Large intestine (tissue), 3 donors: ENCODE measurements at regions not wholly inside any gene's neighbourhood (a gene's known extent, or its start where the extent isn't known, plus 50 kb on each side); places are given as distances from the start of the nearest gene placed in this dataset.
"Not testable (repeated sequence)": the region's sequence is repeated elsewhere in the genome, so short reads cannot be mapped to it uniquely, and the experiment has no call there.

Source experiments
- DNase-seq, 2 donors: peaks; one replicate each; pipeline versions ENCODE4 v3.0.0 to v3.0.0-alpha.2; 2013
- H3K27ac ChIP-seq: one replicate; pipeline ENCODE4 v1.5.1; 2013; ENCODE audit warnings: low read length
- H3K27me3 ChIP-seq: 2 replicates; pipeline ENCODE4 v1.6.1; 2013; ENCODE audit warnings: low read length; ENCODE audit not compliant: control insufficient read depth, insufficient read depth
- H3K36me3 ChIP-seq: 2 replicates; pipeline ENCODE4 v1.6.1; 2013; ENCODE audit warnings: low read length; ENCODE audit not compliant: control insufficient read depth, insufficient read depth
- H3K4me1 ChIP-seq: one replicate; pipeline ENCODE4 v1.6.1; 2013; ENCODE audit warnings: low read length; ENCODE audit not compliant: control insufficient read depth, insufficient read depth
- H3K4me3 ChIP-seq: one replicate; pipeline ENCODE4 v1.5.1; 2013; ENCODE audit warnings: low read length
- H3K9me3 ChIP-seq: one replicate; pipeline ENCODE4 v1.6.1; 2013; ENCODE audit warnings: mild to moderate bottlenecking, low read depth, low read length, moderate library complexity; ENCODE audit not compliant: control insufficient read depth
- WGBS: methylation state at CpG from one replicate; pipeline ENCODE4 v1.1.5; 2013; ENCODE audit warnings: low lambda C conversion rate; ENCODE audit not compliant: insufficient coverage; 5-methylcytosine and 5-hydroxymethylcytosine counted together

- H3K27me3 ChIP-seq, H3K9me3 ChIP-seq, H3K4me3 ChIP-seq, DNase-seq, H3K36me3 ChIP-seq, H3K27ac ChIP-seq, H3K4me1 ChIP-seq: not testable (repeated sequence)
- WGBS = no CpG with 5 or more reads among the region's 8 CpGs
Observed at GRCh38 chr2:87518547-87518946, 229.3 kb upstream of the PLGLB2 start.

- DNase-seq, H3K36me3 ChIP-seq, H3K9me3 ChIP-seq, H3K27ac ChIP-seq, H3K4me1 ChIP-seq, H3K4me3 ChIP-seq, H3K27me3 ChIP-seq: not testable (repeated sequence)
- no CpG with 5 or more reads among the region's 8 CpGs for WGBS
Observed at GRCh38 chr2:87519158-87520011, 228.5 kb upstream of the PLGLB2 start.

GRCh38 chr2:87521057-87521456 lies 226.8 kb upstream of the PLGLB2 start:
- H3K27ac ChIP-seq, H3K36me3 ChIP-seq, H3K27me3 ChIP-seq, H3K9me3 ChIP-seq, H3K4me3 ChIP-seq, DNase-seq, H3K4me1 ChIP-seq: not testable (repeated sequence)
- WGBS = no CpG with 5 or more reads among the region's 10 CpGs

- not testable (repeated sequence) for H3K27me3 ChIP-seq, H3K4me1 ChIP-seq, H3K27ac ChIP-seq, H3K4me3 ChIP-seq, H3K36me3 ChIP-seq, H3K9me3 ChIP-seq, DNase-seq
- WGBS = no CpG with 5 or more reads among the region's 7 CpGs
Observed at GRCh38 chr2:87521489-87521888, 226.4 kb upstream of the PLGLB2 start.

- not testable (repeated sequence) for H3K9me3 ChIP-seq, H3K27ac ChIP-seq, H3K4me3 ChIP-seq, H3K36me3 ChIP-seq, H3K27me3 ChIP-seq, H3K4me1 ChIP-seq, DNase-seq
- no CpG with 5 or more reads among the region's 5 CpGs for WGBS
Observed at GRCh38 chr2:87524619-87525188, 223.2 kb upstream of the PLGLB2 start.

GRCh38 chr2:87525497-87525991 lies 222.3 kb upstream of the PLGLB2 start:
- H3K9me3 ChIP-seq, H3K4me3 ChIP-seq, H3K36me3 ChIP-seq, H3K4me1 ChIP-seq, H3K27ac ChIP-seq, H3K27me3 ChIP-seq, DNase-seq: not testable (repeated sequence)
- WGBS = no CpG with 5 or more reads among the region's 5 CpGs

GRCh38 chr2:87526258-87526657 lies 221.6 kb upstream of the PLGLB2 start:
- H3K4me3 ChIP-seq, H3K27ac ChIP-seq, DNase-seq, H3K36me3 ChIP-seq, H3K27me3 ChIP-seq, H3K9me3 ChIP-seq, H3K4me1 ChIP-seq: not testable (repeated sequence)
- no CpG with 5 or more reads among the region's 5 CpGs for WGBS

GRCh38 chr2:87531968-87532715 lies 215.7 kb upstream of the PLGLB2 start:
- H3K9me3 ChIP-seq, H3K27me3 ChIP-seq, H3K4me1 ChIP-seq, H3K27ac ChIP-seq, DNase-seq, H3K36me3 ChIP-seq, H3K4me3 ChIP-seq: not testable (repeated sequence)
- WGBS = no CpG with 5 or more reads among the region's 7 CpGs

GRCh38 chr2:87533390-87534272 lies 214.3 kb upstream of the PLGLB2 start:
- WGBS = no CpG with 5 or more reads among the region's 9 CpGs

More at GRCh38 chr2:87533390-87534272, 214.3 kb upstream of the PLGLB2 start:
- DNase-seq, H3K9me3 ChIP-seq, H3K36me3 ChIP-seq, H3K4me1 ChIP-seq, H3K27me3 ChIP-seq, H3K27ac ChIP-seq, H3K4me3 ChIP-seq: not testable (repeated sequence)
